GM12892 (cell line): ENCODE measurements at regions not wholly inside any gene's neighbourhood (a gene's known extent, or its start where the extent isn't known, plus 50 kb on each side); places are given as distances from the start of the nearest gene placed in this dataset.

Experiments
- POLR2A ChIP-seq: IDR thresholded peaks from 2 replicates; pipeline ENCODE4 v1.6.1; 2011; ENCODE audit warnings: low read depth, low read length, control low read depth
- POLR2AphosphoS5 ChIP-seq: IDR thresholded peaks from 2 replicates; pipeline ENCODE4 v1.6.1; 2011; ENCODE audit warnings: low read depth, low read length, control low read depth
- TAF1 ChIP-seq: IDR thresholded peaks from 2 replicates; pipeline ENCODE4 v1.6.1; 2011; ENCODE audit warnings: low read depth, mild to moderate bottlenecking, control low read depth, low read length, borderline replicate concordance

GRCh38 chr1:178587096-178587495 is 74.2 kb downstream of the TEX35 start:
- TF ChIP-seq POLR2A (no peak), TAF1 (no peak), POLR2AphosphoS5 (no peak)
